Epithelial cell of esophagus (primary cell): ENCODE measurements at regions not wholly inside any gene's neighbourhood (a gene's known extent, or its start where the extent isn't known, plus 50 kb on each side); places are given as distances from the start of the nearest gene placed in this dataset.
"Not testable (repeated sequence)": the region's sequence is repeated elsewhere in the genome, so short reads cannot be mapped to it uniquely, and the experiment has no call there.

Experiments
- DNase-seq: peaks from one replicate; pipeline ENCODE4 v3.0.0; 2010; ENCODE audit warnings: low read depth
- H3K4me3 ChIP-seq: 2 replicates; pipeline ENCODE4 v1.5.1; 2011; ENCODE audit warnings: mild to moderate bottlenecking, low read length, control low read depth
- TF ChIP-seq, protein P1 (sequence below): IDR thresholded peaks from 2 replicates; pipeline ENCODE4 v1.5.1; 2011; ENCODE audit warnings: low read depth, mild to moderate bottlenecking, low read length, control low read depth, inconsistent platforms; ENCODE audit not compliant: insufficient read depth; ENCODE audit errors: missing control alignments

DNA sequence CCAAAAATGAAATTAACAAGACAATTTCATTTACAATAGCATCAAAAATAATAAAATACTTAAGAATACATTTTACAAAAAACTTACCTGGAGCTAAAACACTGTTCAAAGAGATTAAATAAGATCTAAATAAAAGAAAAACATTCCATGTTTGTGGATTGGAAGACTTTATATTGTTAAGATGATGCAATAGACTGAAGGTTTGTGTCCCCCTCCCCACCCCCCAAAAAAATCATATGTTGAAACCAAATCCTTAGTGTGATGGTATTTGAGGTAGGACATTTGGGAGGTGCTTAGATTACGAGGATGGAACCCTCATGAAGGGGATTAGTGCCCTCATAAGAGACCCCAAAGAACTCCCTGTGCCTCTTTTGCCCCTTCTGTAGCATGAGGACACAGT lies 117.6 kb downstream of the ZNF467 start:
- no peak overlapping the region for H3K4me3 ChIP-seq
- TF ChIP-seq, protein P1, sequence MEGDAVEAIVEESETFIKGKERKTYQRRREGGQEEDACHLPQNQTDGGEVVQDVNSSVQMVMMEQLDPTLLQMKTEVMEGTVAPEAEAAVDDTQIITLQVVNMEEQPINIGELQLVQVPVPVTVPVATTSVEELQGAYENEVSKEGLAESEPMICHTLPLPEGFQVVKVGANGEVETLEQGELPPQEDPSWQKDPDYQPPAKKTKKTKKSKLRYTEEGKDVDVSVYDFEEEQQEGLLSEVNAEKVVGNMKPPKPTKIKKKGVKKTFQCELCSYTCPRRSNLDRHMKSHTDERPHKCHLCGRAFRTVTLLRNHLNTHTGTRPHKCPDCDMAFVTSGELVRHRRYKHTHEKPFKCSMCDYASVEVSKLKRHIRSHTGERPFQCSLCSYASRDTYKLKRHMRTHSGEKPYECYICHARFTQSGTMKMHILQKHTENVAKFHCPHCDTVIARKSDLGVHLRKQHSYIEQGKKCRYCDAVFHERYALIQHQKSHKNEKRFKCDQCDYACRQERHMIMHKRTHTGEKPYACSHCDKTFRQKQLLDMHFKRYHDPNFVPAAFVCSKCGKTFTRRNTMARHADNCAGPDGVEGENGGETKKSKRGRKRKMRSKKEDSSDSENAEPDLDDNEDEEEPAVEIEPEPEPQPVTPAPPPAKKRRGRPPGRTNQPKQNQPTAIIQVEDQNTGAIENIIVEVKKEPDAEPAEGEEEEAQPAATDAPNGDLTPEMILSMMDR, result no peak
- DNase-seq, result no peak

DNA sequence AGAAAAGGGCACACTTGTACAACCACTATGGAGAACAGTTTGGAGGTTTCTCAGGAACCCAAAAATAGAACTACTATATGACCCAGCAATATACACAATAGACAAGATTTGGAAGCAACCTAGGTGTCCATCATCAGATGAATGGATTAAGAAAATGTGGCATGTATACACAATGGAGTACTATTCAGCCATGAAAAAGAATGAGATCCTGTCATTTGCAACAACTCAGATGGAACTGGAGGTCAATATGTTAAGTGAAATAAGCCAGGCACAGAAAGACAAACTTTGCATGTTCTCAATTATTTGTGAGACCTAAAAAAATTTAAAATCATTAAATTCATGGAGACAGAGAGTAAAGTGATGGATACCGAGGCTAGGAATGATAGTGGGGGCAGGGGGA lies 118.8 kb downstream of the ZNF467 start:
- H3K4me3 ChIP-seq, result no peak overlapping the region
- TF ChIP-seq, protein P1, result no peak
- DNase-seq, result no peak

DNA sequence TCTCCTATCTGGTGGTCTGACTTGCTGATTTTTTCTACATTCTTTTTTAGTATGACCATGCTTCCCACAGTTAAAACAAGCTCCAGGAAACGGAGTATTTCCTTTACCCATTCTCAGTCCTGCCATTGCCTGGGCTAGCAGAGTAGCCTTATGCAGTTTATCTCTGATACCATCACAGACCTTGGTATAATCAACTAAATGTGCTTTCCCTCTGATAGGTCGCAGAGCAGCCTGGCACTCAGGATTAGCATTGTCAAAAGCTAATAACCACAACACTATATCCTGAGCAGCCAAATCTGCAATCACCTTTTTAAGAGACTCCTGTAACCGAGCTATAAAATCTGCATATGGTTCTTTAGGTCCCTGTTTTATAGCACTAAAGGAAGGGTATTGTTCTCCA lies 123.2 kb downstream of the ZNF467 start:
- not testable (repeated sequence) for DNase-seq, H3K4me3 ChIP-seq

DNA sequence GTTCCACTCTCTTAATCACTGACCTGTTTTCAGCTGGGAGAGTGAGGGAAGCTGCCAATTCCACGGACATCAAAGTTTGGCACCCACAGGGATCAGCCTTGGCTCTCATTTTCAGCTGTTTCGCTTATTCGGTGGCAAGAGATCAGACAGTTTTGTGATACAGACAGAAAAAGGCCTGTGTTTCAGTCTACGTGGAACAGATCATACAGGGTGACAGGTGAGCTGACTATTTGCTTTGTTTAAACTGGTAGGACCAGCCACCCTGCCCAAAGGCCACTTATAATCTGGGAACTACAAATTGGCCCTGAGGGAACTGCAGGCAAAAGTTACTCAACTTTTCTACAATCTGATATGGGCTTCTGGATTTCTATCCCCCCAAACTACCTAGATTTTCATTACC lies 128.6 kb downstream of the ZNF467 start:
- TF ChIP-seq, protein P1, result no peak
- H3K4me3 ChIP-seq, result no peak overlapping the region

DNA sequence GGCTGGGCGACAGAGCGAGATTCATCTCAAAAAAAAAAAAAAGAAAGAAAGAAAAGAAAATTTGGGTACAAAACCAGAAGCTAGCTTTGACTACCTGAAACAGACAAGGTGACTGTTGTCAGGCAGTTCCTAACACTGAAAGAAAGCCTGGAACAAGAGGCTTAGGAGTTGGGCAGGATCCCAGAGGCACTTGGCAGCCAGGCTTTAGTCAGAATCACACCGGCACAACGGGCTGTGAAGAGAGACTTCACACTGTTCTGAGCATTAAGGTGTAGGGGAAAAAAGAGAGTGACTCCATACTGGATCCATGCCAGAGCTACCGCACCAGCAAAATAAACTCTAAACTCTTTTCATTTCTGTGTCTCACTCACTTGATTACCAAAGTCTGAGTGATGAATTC lies 130.8 kb downstream of the ZNF467 start:
- no peak for DNase-seq
- H3K4me3 ChIP-seq, result no peak overlapping the region
- TF ChIP-seq, protein P1, result no peak

More for the DNA sequence above, 128.6 kb downstream of the ZNF467 start:
- peak; percentile 29 for DNase-seq

DNA sequence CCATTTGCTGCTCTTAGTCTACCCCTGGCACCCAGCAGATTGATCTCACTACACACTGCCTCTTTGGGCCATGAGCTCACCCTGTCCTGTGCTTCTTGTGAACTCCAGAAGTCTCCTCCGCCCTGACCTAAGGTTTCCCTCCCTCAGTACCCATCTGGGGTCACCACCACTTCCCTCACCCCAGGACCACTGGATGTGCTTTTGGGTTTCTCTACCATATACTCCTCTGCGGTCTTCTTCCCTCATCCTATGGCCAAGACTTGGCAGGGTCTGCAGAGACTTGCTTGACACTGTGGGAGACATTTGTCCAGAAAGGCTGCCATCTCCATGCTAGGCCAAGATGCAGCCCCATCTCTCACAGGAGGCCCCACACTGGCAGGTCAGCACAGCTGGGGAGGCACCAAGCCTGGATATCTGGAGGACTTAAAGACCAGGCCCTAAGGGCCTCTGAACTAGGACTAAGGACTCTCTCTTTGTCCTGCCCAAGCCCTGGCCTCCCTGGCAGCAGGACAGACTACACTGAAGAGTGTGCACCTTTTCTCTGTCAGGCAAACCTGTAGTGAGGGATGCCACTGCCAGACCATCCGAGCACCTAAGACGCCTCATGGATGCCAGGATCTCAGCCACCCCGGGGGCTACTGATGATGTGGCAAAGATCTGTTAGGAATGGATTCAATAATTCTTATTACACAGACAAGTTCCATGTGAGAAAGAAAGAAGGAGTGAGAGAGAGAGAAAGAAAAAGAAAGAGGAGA lies 134.6 kb downstream of the ZNF467 start:
- TF ChIP-seq, protein P1, result no peak
- no peak for DNase-seq
- H3K4me3 ChIP-seq, result no peak overlapping the region

DNA sequence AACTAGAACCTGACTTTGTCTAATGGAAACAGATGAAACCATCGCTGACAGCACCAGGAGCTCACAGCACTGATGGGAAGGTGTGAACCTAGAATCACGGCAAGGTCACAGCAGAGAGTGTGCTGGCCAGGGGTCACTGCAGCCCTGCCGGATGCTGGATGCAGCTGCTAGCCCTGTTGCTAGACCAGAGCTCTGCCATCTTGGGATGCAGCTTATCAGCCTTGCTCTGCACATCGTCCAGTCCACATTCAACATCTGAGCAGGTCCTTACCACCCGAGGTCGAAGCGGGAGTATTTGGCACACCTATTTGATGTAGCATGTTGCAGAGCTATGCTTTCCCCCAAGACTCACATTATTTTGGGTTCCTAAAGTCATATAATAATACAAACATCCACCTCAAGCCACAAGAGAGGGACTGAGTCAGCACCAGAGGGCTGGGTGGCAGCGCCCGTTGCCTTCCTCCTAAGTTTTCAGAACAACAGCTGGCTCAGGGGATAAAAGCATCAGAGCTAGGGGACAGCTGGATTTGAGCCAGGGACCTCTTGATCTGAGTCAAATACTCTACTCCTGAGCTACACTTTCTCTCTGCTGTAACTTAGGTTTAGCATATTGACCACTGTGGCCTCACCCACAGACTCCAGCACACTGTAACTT lies 135.3 kb downstream of the ZNF467 start:
- TF ChIP-seq, protein P1, result no peak
- no peak for DNase-seq
- no peak overlapping the region for H3K4me3 ChIP-seq
